ENCODE measurements at regions not wholly inside any gene's neighbourhood (a gene's known extent, or its start where the extent isn't known, plus 50 kb on each side); places are given as distances from the start of the nearest gene placed in this dataset.
"Not testable (repeated sequence)": the region's sequence is repeated elsewhere in the genome, so short reads cannot be mapped to it uniquely, and the experiment has no call there.

GRCh38 chr12:91640021-91640420 is 457.4 kb upstream of the DCN start:
- DNase-seq (ENCODE audit: low read depth) = no peak
- Histone ChIP-seq H3K4me3 (ENCODE audit: low read depth, low read length) (no peak overlapping the region), H3K36me3 (ENCODE audit: control insufficient read depth, insufficient read depth, low read length) (no peaks in the 10 kb centered on the region), H3K27me3 (ENCODE audit: control insufficient read depth, insufficient read depth, low read length) (no peaks in the 10 kb centered on the region)
- no peak for TF ChIP-seq CTCF (IDR thresholded peaks at IDR 0.05; ENCODE audit: insufficient read depth, low read length, poor library complexity, severe bottlenecking)

- H3K27me3 ChIP-seq (ENCODE audit: control insufficient read depth, insufficient read depth, low read length) = no peaks in the 10 kb centered on the region
- H3K4me3 ChIP-seq (ENCODE audit: low read depth, low read length) = no peak overlapping the region
- no peak for DNase-seq (ENCODE audit: low read depth)
- TF ChIP-seq CTCF (IDR thresholded peaks at IDR 0.05; ENCODE audit: insufficient read depth, low read length, poor library complexity, severe bottlenecking) = no peak
- H3K36me3 ChIP-seq (ENCODE audit: control insufficient read depth, insufficient read depth, low read length) = no peaks in the 10 kb centered on the region
Measured at GRCh38 chr12:91639327-91639726, 456.7 kb upstream of the DCN start.

GRCh38 chr12:91637789-91638624 is 455.4 kb upstream of the DCN start:
- Histone ChIP-seq H3K27me3 (ENCODE audit: control insufficient read depth, insufficient read depth, low read length) (no peaks in the 10 kb centered on the region), H3K36me3 (ENCODE audit: control insufficient read depth, insufficient read depth, low read length) (no peaks in the 10 kb centered on the region), H3K4me3 (ENCODE audit: low read depth, low read length) (no peak overlapping the region)
- DNase-seq (ENCODE audit: low read depth) = no peak
- no peak for TF ChIP-seq CTCF (IDR thresholded peaks at IDR 0.05; ENCODE audit: insufficient read depth, low read length, poor library complexity, severe bottlenecking)

- no peak for DNase-seq (ENCODE audit: low read depth)
- no peaks in the 10 kb centered on the region for H3K27me3 ChIP-seq (ENCODE audit: control insufficient read depth, insufficient read depth, low read length)
- H3K4me3 ChIP-seq (ENCODE audit: low read depth, low read length) = no peak overlapping the region
- no peak for TF ChIP-seq CTCF (IDR thresholded peaks at IDR 0.05; ENCODE audit: insufficient read depth, low read length, poor library complexity, severe bottlenecking)
- H3K36me3 ChIP-seq (ENCODE audit: control insufficient read depth, insufficient read depth, low read length) = no peaks in the 10 kb centered on the region
Measured at GRCh38 chr12:91636721-91637120, 454.1 kb upstream of the DCN start.

- DNase-seq (ENCODE audit: low read depth); H3K27me3 ChIP-seq (ENCODE audit: control insufficient read depth, insufficient read depth, low read length); H3K36me3 ChIP-seq (ENCODE audit: control insufficient read depth, insufficient read depth, low read length); H3K4me3 ChIP-seq (ENCODE audit: low read depth, low read length): not testable (repeated sequence)
Measured at GRCh38 chr12:91634386-91634713, 451.7 kb upstream of the DCN start.

- no peak for DNase-seq (ENCODE audit: low read depth)
- no peak for TF ChIP-seq CTCF (IDR thresholded peaks at IDR 0.05; ENCODE audit: insufficient read depth, low read length, poor library complexity, severe bottlenecking)
- Histone ChIP-seq H3K36me3 (ENCODE audit: control insufficient read depth, insufficient read depth, low read length) (no peaks in the 10 kb centered on the region), H3K27me3 (ENCODE audit: control insufficient read depth, insufficient read depth, low read length) (no peaks in the 10 kb centered on the region), H3K4me3 (ENCODE audit: low read depth, low read length) (no peak overlapping the region)
Measured at GRCh38 chr12:91633734-91634357, 451.2 kb upstream of the DCN start.
